WI38 (cell line): ENCODE measurements at regions not wholly inside any gene's neighbourhood (a gene's known extent, or its start where the extent isn't known, plus 50 kb on each side); places are given as distances from the start of the nearest gene placed in this dataset.

Experiments
- H3K4me3 ChIP-seq: 2 replicates; pipeline ENCODE4 v1.5.1; 2011; ENCODE audit warnings: low read depth, mild to moderate bottlenecking, control low read depth, low read length
- TF ChIP-seq, protein P1 (sequence below): IDR thresholded peaks from 2 replicates; pipeline ENCODE4 v1.5.1; 2012; ENCODE audit warnings: low read depth, mild to moderate bottlenecking, control low read depth, low read length

GRCh38 chr20:54342258-54342920 lies 133.0 kb upstream of the DOK5 start:
- TF ChIP-seq, protein P1, sequence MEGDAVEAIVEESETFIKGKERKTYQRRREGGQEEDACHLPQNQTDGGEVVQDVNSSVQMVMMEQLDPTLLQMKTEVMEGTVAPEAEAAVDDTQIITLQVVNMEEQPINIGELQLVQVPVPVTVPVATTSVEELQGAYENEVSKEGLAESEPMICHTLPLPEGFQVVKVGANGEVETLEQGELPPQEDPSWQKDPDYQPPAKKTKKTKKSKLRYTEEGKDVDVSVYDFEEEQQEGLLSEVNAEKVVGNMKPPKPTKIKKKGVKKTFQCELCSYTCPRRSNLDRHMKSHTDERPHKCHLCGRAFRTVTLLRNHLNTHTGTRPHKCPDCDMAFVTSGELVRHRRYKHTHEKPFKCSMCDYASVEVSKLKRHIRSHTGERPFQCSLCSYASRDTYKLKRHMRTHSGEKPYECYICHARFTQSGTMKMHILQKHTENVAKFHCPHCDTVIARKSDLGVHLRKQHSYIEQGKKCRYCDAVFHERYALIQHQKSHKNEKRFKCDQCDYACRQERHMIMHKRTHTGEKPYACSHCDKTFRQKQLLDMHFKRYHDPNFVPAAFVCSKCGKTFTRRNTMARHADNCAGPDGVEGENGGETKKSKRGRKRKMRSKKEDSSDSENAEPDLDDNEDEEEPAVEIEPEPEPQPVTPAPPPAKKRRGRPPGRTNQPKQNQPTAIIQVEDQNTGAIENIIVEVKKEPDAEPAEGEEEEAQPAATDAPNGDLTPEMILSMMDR, result no peak
- no peak overlapping the region for H3K4me3 ChIP-seq

DNA sequence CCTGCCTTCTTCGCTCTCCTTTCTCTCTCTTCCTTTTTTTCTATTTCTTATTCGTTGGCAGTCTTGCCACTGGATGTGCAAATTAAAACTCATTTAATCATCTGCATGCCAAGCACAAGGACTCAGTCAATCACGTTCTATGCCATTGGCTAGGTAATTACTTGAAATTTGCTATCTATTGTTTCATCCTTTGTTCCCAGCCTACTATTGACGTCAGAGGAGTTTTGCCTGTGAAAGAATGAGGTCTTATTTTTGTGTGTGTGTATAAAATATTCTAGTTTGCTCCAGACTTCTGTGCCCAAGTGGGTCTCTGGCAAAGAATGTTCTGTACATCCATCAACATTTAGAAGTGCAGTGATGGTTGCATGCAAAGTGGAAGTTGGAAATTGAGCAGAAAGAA lies 132.3 kb upstream of the DOK5 start:
- TF ChIP-seq, protein P1, result no peak
- H3K4me3 ChIP-seq, result no peak overlapping the region

- TF ChIP-seq, protein P1, result no peak
- no peak overlapping the region for H3K4me3 ChIP-seq
These were observed 131.8 kb upstream of the DOK5 start for GRCh38 chr20:54343634-54344033.

DNA sequence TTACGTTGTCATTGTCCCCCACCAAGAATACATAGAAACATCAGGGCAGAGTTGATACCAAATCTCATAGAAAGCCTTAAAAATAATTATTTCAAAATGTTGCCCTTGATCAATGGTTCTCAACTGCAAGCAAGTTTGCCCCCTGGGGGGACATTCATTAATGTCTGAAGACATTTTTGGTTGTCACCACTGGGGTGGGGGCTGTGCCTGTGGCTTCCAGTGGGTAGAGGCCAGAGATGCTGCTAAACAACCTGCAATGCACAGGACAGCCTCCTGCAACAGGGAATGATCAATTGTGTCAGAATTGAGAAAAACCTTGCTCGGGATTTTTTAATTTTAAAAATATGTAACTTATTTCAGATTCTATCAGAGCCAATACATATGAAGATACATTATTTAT lies 130.6 kb upstream of the DOK5 start:
- no peak overlapping the region for H3K4me3 ChIP-seq
- TF ChIP-seq, protein P1, result no peak

DNA sequence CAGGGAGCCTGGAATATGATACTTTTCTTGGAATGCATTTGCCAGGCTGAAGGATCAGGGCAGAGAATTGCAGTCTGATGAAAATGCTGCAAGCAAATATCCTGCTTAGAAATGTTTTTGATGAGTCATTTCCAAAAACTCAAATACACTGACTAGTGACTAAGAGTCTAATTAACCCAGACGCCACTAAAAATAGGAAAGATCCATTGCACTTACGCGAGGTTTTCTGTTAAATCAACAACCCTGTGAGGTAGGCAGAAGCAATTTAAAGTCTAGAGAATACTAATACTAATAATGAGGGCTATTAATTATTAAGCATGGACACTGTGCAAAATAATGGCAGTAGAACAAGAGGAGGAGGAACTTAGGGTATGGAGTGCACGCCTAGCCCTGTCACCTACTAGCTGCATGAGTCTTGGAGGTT lies 130.1 kb upstream of the DOK5 start:
- H3K4me3 ChIP-seq, result no peak overlapping the region
- TF ChIP-seq, protein P1, result no peak

- TF ChIP-seq, protein P1, result no peak
- no peak overlapping the region for H3K4me3 ChIP-seq
These were observed 129.6 kb upstream of the DOK5 start for GRCh38 chr20:54345821-54346220.

DNA sequence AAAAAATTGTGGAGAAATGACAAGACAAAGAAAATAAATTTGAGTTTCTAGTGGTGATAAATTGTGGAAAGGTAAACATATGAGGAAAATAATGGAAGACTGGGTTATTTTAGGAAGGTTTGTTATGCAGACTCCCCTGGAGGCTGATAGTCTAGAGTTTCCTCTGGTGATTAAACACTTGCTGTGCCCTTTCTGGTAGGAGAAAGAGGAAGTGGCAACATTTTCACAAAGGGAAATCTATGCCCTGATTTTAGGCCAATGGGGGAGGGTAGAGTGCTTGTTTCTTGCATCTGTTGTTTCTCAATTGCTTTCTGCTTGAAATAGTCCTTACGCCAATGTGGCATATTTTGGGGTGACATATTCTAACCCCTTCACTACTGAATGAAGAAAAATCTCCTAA lies 129.1 kb upstream of the DOK5 start:
- TF ChIP-seq, protein P1, result no peak
- no peak overlapping the region for H3K4me3 ChIP-seq
